Small intestine (tissue), 7 donors: ENCODE measurements at regions not wholly inside any gene's neighbourhood (a gene's known extent, or its start where the extent isn't known, plus 50 kb on each side); places are given as distances from the start of the nearest gene placed in this dataset.

Experiments
- DNase-seq, 2 donors: peaks; one replicate each; pipeline versions ENCODE4 v3.0.0 to v3.0.0-alpha.2; 2013
- FAIRE-seq: peaks from 2 replicates; lab custom pipeline; 2012; peaks lifted over from hg19 to GRCh38; lab: Jason Lieb, UNC
- H3K27ac ChIP-seq, 3 donors: one replicate each; pipeline ENCODE4 v1.5.1; 2013; ENCODE audit warnings: low read length in 2 of 3, mild to moderate bottlenecking in 2 of 3, control low read depth in 1 of 3, inconsistent platforms in 1 of 3, low read depth in 1 of 3, moderate library complexity in 1 of 3
- H3K27me3 ChIP-seq, 3 donors: one replicate each; pipeline ENCODE4 v1.6.1; 2013; ENCODE audit warnings: low read length in 3 of 3, inconsistent platforms in 1 of 3; ENCODE audit not compliant: control insufficient read depth in 3 of 3, insufficient read depth in 3 of 3
- H3K36me3 ChIP-seq, 3 donors: one replicate each; pipeline ENCODE4 v1.6.1; 2013; ENCODE audit warnings: low read length in 3 of 3, inconsistent platforms in 1 of 3, low read depth in 1 of 3, mild to moderate bottlenecking in 1 of 3, moderate library complexity in 1 of 3; ENCODE audit not compliant: control insufficient read depth in 3 of 3, insufficient read depth in 2 of 3
- H3K4me1 ChIP-seq, 3 donors: one replicate each; pipeline ENCODE4 v1.6.1; 2013; ENCODE audit warnings: low read length in 2 of 3, inconsistent platforms in 1 of 3, low read depth in 1 of 3, mild to moderate bottlenecking in 1 of 3, moderate library complexity in 1 of 3; ENCODE audit not compliant: control insufficient read depth in 3 of 3, insufficient read depth in 2 of 3
- H3K4me3 ChIP-seq, 3 donors: one replicate each; pipeline ENCODE4 v1.5.1; 2013; ENCODE audit warnings: low read length in 3 of 3, control low read depth in 1 of 3, inconsistent platforms in 1 of 3, low read depth in 1 of 3, mild to moderate bottlenecking in 1 of 3, moderate library complexity in 1 of 3
- H3K9me3 ChIP-seq, 2 donors: one replicate each; pipeline ENCODE4 v1.6.1; 2013; ENCODE audit warnings: low read depth in 1 of 2, low read length in 1 of 2; ENCODE audit not compliant: control insufficient read depth in 2 of 2, insufficient read depth in 1 of 2
- whole genome bisulfite sequencing, 3 donors: extraction: QIAGEN DNeasy Blood & Tissue Kit; methylation state at CpG; one replicate each; pipeline ENCODE4 v1.1.7; 2013; 5-methylcytosine and 5-hydroxymethylcytosine counted together
- donor health status: healthy with polysubstance abuse.
- donor health status: control.
- donor health status: control.
- donor health status: Bipolar disorder and iron deficiency.
- donor health status: healthy.

- Histone ChIP-seq H3K27me3 (no peaks in the 10 kb centered on the region), H3K4me3 (no peak overlapping the region), H3K4me1 (peaks cover 0 to 13% (median 7%) of the 10 kb centered on the region in 3 donors), H3K27ac (no peak overlapping the region), H3K36me3 (no peaks in the 10 kb centered on the region), H3K9me3 (no peaks in the 10 kb centered on the region)
- 53 to 80% (median 74%) methylated on average over 8 of the region's 8 CpGs for WGBS, 3 donors
- DNase-seq = no peak
- no peak for FAIRE-seq
Measured at GRCh38 chr16:79328402-79329165, 272.0 kb downstream of the MAF start.

- H3K27ac ChIP-seq = no peak overlapping the region
- no peaks in the 10 kb centered on the region for H3K36me3 ChIP-seq
- 91 to 93% (median 92%) methylated on average over 4 of the region's 4 CpGs for WGBS, 3 donors
- H3K9me3 ChIP-seq = no peaks in the 10 kb centered on the region
- H3K4me3 ChIP-seq = no peak overlapping the region
- H3K27me3 ChIP-seq = no peaks in the 10 kb centered on the region
- H3K4me1 ChIP-seq = peaks cover 0 to 13% (median 7%) of the 10 kb centered on the region in 3 donors
- DNase-seq (no peak), FAIRE-seq (no peak)
Measured at GRCh38 chr16:79327836-79328235, 272.7 kb downstream of the MAF start.

- no peak overlapping the region for H3K4me3 ChIP-seq
- H3K4me1 ChIP-seq = peaks cover 0 to 13% (median 7%) of the 10 kb centered on the region in 3 donors
- no peaks in the 10 kb centered on the region for H3K36me3 ChIP-seq
- 68 to 84% (median 75%) methylated on average over 3 of the region's 3 CpGs for WGBS, 3 donors
- H3K27ac ChIP-seq = no peak overlapping the region
- H3K9me3 ChIP-seq = no peaks in the 10 kb centered on the region
- H3K27me3 ChIP-seq = no peaks in the 10 kb centered on the region
- FAIRE-seq (no peak), DNase-seq (no peak)
Measured at GRCh38 chr16:79326549-79326948, 274.0 kb downstream of the MAF start.

DNA sequence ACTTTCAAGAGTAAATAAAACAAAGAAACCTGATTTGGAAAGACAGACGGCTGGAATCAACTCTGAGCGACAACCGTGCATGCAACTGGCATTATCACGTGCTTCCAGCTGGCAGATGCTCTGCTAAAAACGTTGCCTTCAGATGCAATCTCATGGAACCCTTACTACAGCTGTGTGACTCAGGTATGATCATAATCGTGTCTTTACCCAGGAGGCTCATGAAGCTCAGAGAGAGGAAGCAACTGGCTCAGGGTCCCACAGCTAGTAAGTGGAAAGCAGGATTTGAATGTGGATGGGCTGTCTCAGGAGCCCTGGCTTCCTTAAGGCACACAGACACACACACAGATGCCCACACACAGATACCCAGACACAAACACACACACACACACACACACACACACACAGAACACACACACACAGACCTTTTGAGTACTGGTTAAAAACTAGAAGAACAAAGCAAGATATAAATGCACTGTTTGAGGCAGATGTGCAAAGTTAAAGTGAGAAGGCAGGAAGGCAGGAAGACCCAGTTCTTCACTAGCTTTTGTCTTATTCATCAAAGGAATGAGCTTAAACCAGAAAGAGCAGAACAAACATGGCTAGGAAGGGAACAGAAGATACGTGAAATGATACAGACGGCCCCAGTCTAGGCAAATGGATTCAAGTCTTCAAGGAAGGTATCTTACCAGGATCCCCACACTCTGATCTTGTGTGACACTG, 275.2 kb downstream of the MAF start:
- DNase-seq (no peak), FAIRE-seq (no peak)
- Histone ChIP-seq H3K9me3 (no peaks in the 10 kb centered on the region), H3K27me3 (no peaks in the 10 kb centered on the region), H3K4me3 (no peak overlapping the region), H3K36me3 (no peaks in the 10 kb centered on the region), H3K4me1 (peaks cover 0 to 5% (median 2%) of the 10 kb centered on the region in 3 donors), H3K27ac (no peak overlapping the region)
- 76 to 79% (median 77%) methylated on average over 8 of the region's 8 CpGs for WGBS, 3 donors

GRCh38 chr16:79320956-79321355, 279.6 kb downstream of the MAF start:
- FAIRE-seq (no peak), DNase-seq (no peak)
- Histone ChIP-seq H3K27ac (no peak overlapping the region), H3K36me3 (no peaks in the 10 kb centered on the region), H3K9me3 (no peaks in the 10 kb centered on the region), H3K4me3 (no peak overlapping the region), H3K4me1 (no peaks in the 10 kb centered on the region), H3K27me3 (peaks cover 0 to 5% (median 0%) of the 10 kb centered on the region in 3 donors)
- WGBS, 3 donors = 61 to 81% (median 72%) methylated on average over 6 of the region's 6 CpGs

DNA sequence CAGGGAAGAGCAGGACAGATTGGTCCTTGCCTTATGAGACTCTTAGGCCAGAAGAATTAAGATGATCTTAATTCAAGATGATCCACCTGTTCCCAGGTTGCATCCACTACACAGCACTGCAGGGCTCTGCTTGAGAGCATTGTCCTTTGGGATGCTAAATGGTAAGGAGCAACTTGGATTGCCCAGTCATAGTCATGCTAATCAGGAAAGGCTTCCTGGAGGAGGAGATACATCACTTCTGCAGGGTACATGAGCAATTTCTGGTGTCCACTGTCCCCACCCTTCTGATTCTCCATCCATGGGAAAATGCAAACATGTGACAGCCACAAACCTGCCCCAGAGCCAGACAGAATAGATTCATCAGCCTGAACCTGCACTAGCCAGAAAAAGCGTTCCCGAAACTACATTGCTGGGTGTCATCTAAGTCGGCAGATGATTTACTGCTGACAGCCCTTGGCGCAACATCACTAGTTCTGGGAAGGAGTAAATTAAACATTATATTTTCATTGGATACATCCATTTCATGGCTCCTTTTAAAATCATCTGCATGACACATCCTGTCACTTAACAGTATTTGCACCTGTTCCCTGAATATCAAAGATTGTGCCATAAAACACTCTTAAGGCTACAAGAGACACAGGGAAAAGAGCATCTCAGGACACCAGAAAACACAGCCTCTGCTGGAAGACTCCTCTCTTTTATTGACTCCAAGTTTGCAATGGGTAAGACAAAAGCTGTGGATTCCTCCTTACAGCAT, 282.2 kb downstream of the MAF start:
- DNase-seq (no peak), FAIRE-seq (no peak)
- Histone ChIP-seq H3K27me3 (peaks cover 0 to 9% (median 0%) of the 10 kb centered on the region in 3 donors), H3K4me1 (no peaks in the 10 kb centered on the region), H3K27ac (no peak overlapping the region), H3K4me3 (no peak overlapping the region), H3K36me3 (no peaks in the 10 kb centered on the region), H3K9me3 (no peaks in the 10 kb centered on the region)
- 79 to 84% (median 80%) methylated on average over 4 of the region's 4 CpGs for WGBS, 3 donors

- Histone ChIP-seq H3K9me3 (no peaks in the 10 kb centered on the region), H3K36me3 (no peaks in the 10 kb centered on the region), H3K27ac (no peak overlapping the region), H3K27me3 (peaks cover 0 to 9% (median 0%) of the 10 kb centered on the region in 3 donors), H3K4me3 (no peak overlapping the region), H3K4me1 (no peaks in the 10 kb centered on the region)
- whole genome bisulfite sequencing, 3 donors = 67 to 81% (median 69%) methylated on average over 2 of the region's 2 CpGs
- DNase-seq (no peak), FAIRE-seq (no peak)
Measured at GRCh38 chr16:79317521-79317920, 283.0 kb downstream of the MAF start.

- H3K36me3 ChIP-seq = no peaks in the 10 kb centered on the region
- H3K27ac ChIP-seq = no peak overlapping the region
- H3K4me3 ChIP-seq = no peak overlapping the region
- FAIRE-seq (no peak), DNase-seq (no peak)
- H3K4me1 ChIP-seq = no peaks in the 10 kb centered on the region
- no peaks in the 10 kb centered on the region for H3K9me3 ChIP-seq
- peaks cover 0 to 9% (median 0%) of the 10 kb centered on the region in 3 donors for H3K27me3 ChIP-seq
Measured at GRCh38 chr16:79317026-79317425, 283.5 kb downstream of the MAF start.
